SHP77 (cell line): ENCODE measurements at regions not wholly inside any gene's neighbourhood (a gene's known extent, or its start where the extent isn't known, plus 50 kb on each side); places are given as distances from the start of the nearest gene placed in this dataset.
"Not testable (repeated sequence)": the region's sequence is repeated elsewhere in the genome, so short reads cannot be mapped to it uniquely, and the experiment has no call there.

Experiments
- DNase-seq, 2 experiments: peaks; one replicate each; lab custom pipeline; 2025; lab: John Stamatoyannopoulos, UW

- no peak for DNase-seq
Observed at GRCh38 chr13:47696674-47697073, 304.4 kb downstream of the SUCLA2 start.

- DNase-seq = no peak
Observed at GRCh38 chr13:47687577-47687976, 313.5 kb downstream of the SUCLA2 start.

- DNase-seq = not testable (repeated sequence)
Observed at GRCh38 chr13:47685156-47685555, 315.9 kb downstream of the SUCLA2 start.

GRCh38 chr13:47680748-47681147 is 320.3 kb downstream of the SUCLA2 start:
- DNase-seq = no peak

GRCh38 chr13:47679401-47679800 is 321.7 kb downstream of the SUCLA2 start:
- no peak for DNase-seq

- DNase-seq = no peak
Observed at GRCh38 chr13:47678201-47678968, 322.7 kb downstream of the SUCLA2 start.

- DNase-seq = no peak
Observed at GRCh38 chr13:47675871-47676270, 325.2 kb downstream of the SUCLA2 start.

GRCh38 chr13:47673009-47673850 is 327.8 kb downstream of the SUCLA2 start:
- no peak for DNase-seq

GRCh38 chr13:47672245-47673008 is 328.6 kb downstream of the SUCLA2 start:
- DNase-seq = no peak

- DNase-seq = no peak
Observed at GRCh38 chr13:47671776-47672175, 329.3 kb downstream of the SUCLA2 start.

GRCh38 chr13:47665043-47665442 is 336.0 kb downstream of the SUCLA2 start:
- no peak for DNase-seq

- DNase-seq = no peak
Observed at GRCh38 chr13:47661076-47661475, 340.0 kb downstream of the SUCLA2 start.

- no peak for DNase-seq
Observed at GRCh38 chr13:47656651-47657050, 344.4 kb downstream of the SUCLA2 start.

GRCh38 chr13:47650209-47650608 is 350.9 kb downstream of the SUCLA2 start:
- no peak for DNase-seq

GRCh38 chr13:47647001-47647400 is 354.1 kb downstream of the SUCLA2 start:
- DNase-seq = no peak

GRCh38 chr13:47646298-47646697 is 354.8 kb downstream of the SUCLA2 start:
- DNase-seq = no peak

- DNase-seq = no peak
Observed at GRCh38 chr13:47639738-47640447, 361.2 kb downstream of the SUCLA2 start.

GRCh38 chr13:47638627-47639026 is 362.4 kb downstream of the SUCLA2 start:
- DNase-seq = no peak

- DNase-seq = no peak
Observed at GRCh38 chr13:47632311-47632710, 368.8 kb downstream of the SUCLA2 start.

GRCh38 chr13:47628666-47629065 is 372.4 kb downstream of the SUCLA2 start:
- no peak for DNase-seq

GRCh38 chr13:47623862-47624261 is 377.2 kb downstream of the SUCLA2 start:
- no peak for DNase-seq

GRCh38 chr13:47621931-47622330 is 379.1 kb downstream of the SUCLA2 start:
- no peak for DNase-seq
